GM12878 (cell line): ENCODE measurements at regions not wholly inside any gene's neighbourhood (a gene's known extent, or its start where the extent isn't known, plus 50 kb on each side); places are given as distances from the start of the nearest gene placed in this dataset.

Source experiments
- BRCA1 ChIP-seq: IDR thresholded peaks from 2 replicates; pipeline ENCODE4 v1.6.1; 2011; ENCODE audit warnings: low read depth, low read length, improper control_type of control experiment
- CBX3 ChIP-seq: fragments of 200-600 bp; sonication (generic); IDR thresholded peaks from 2 replicates; pipeline ENCODE4 v1.6.1; 2016; ENCODE audit warnings: low read depth, borderline replicate concordance
- CBX5 ChIP-seq: sonication (generic); IDR thresholded peaks from 2 replicates; pipeline ENCODE4 v1.6.1; 2016; ENCODE audit warnings: low read depth, moderate library complexity, mild to moderate bottlenecking, inconsistent platforms
- EED ChIP-seq: sonication (generic); IDR thresholded peaks from 2 replicates; pipeline ENCODE4 v1.6.1; 2016; ENCODE audit warnings: antibody characterized with exemption, low read depth
- FOS ChIP-seq: IDR thresholded peaks from 3 replicates; pipeline ENCODE4 v1.6.1; 2011; ENCODE audit warnings: borderline replicate concordance; ENCODE audit not compliant: insufficient read length; ENCODE audit errors: extremely low read depth
- FOXK2 ChIP-seq: fragments of 450-650 bp; IDR thresholded peaks from 2 replicates; pipeline ENCODE4 v1.6.1; 2017; ENCODE audit warnings: mild to moderate bottlenecking, moderate library complexity
- GATAD2B ChIP-seq: fragments of 450-650 bp; conservative IDR thresholded peaks from 2 replicates; pipeline ENCODE4 v1.6.1; 2017; ENCODE audit warnings: low read depth, mild to moderate bottlenecking, moderate library complexity
- HDAC2 ChIP-seq: fragments of 200-600 bp; sonication (generic); IDR thresholded peaks from 2 replicates; pipeline ENCODE4 v1.6.1; 2017
- MAX ChIP-seq: IDR thresholded peaks from 2 replicates; pipeline ENCODE4 v1.6.1; 2012; ENCODE audit warnings: low read depth, low read length, improper control_type of control experiment
- MTA2 ChIP-seq: fragments of 450-650 bp; IDR thresholded peaks from 2 replicates; pipeline ENCODE4 v1.6.1; 2016; ENCODE audit warnings: low read depth, mild to moderate bottlenecking, moderate library complexity
- MXI1 ChIP-seq: fragments of 150-350 bp; IDR thresholded peaks from 2 replicates; pipeline ENCODE4 v1.6.1; 2011; ENCODE audit warnings: low read depth, mild to moderate bottlenecking, inconsistent platforms, low read length, improper control_type of control experiment
- NFIC ChIP-seq: IDR thresholded peaks from 2 replicates; pipeline ENCODE4 v1.6.1; 2012; ENCODE audit warnings: low read depth, mild to moderate bottlenecking, inconsistent platforms, low read length, moderate library complexity
- NR2F1 ChIP-seq: fragments of 450-650 bp; conservative IDR thresholded peaks from 2 replicates; pipeline ENCODE4 v1.6.1; 2017; ENCODE audit warnings: mild to moderate bottlenecking
- SIN3A ChIP-seq: IDR thresholded peaks from 2 replicates; pipeline ENCODE4 v1.6.1; 2012; ENCODE audit warnings: low read depth, low read length, improper control_type of control experiment
- SRF ChIP-seq, 2 experiments: IDR thresholded peaks; 2 replicates each; pipeline ENCODE4 v1.6.1; 2011; ENCODE audit warnings: low read depth in 2 of 2, low read length in 2 of 2, mild to moderate bottlenecking in 1 of 2, moderate library complexity in 1 of 2
- STAT1 ChIP-seq: fragments of 450-650 bp; conservative IDR thresholded peaks from 2 replicates; pipeline ENCODE4 v1.6.1; 2014; ENCODE audit warnings: antibody characterized with exemption, mild to moderate bottlenecking
- SUZ12 ChIP-seq: fragments of 200-600 bp; sonication (generic); IDR thresholded peaks from one replicate; pipeline ENCODE4 v1.6.1; 2018; ENCODE audit warnings: antibody characterized with exemption, mild to moderate bottlenecking; ENCODE audit not compliant: unreplicated experiment
- TBL1XR1 ChIP-seq: IDR thresholded peaks from 2 replicates; pipeline ENCODE4 v1.6.1; 2012; ENCODE audit warnings: low read depth, low read length, improper control_type of control experiment
- TCF12 ChIP-seq: IDR thresholded peaks from 2 replicates; pipeline ENCODE4 v1.6.1; 2011; ENCODE audit warnings: low read depth, mild to moderate bottlenecking, low read length
- TCF3 ChIP-seq: IDR thresholded peaks from 2 replicates; pipeline ENCODE4 v1.6.1; 2012; ENCODE audit warnings: low read depth, mild to moderate bottlenecking, low read length, borderline replicate concordance; ENCODE audit not compliant: insufficient read depth
- WRNIP1 ChIP-seq: IDR thresholded peaks from 2 replicates; pipeline ENCODE4 v1.6.1; 2011; ENCODE audit warnings: low read depth, low read length, improper control_type of control experiment, borderline replicate concordance
- ZBED1 ChIP-seq: IDR thresholded peaks from 2 replicates; pipeline ENCODE4 v1.6.1; 2016; ENCODE audit warnings: borderline replicate concordance
- ZBTB40 ChIP-seq: fragments of 450-650 bp; IDR thresholded peaks from 2 replicates; pipeline ENCODE4 v1.6.1; 2016; ENCODE audit warnings: mild to moderate bottlenecking, moderate library complexity, borderline replicate concordance
- ZNF687 ChIP-seq: fragments of 450-650 bp; IDR thresholded peaks from 2 replicates; pipeline ENCODE4 v1.6.1; 2017; ENCODE audit warnings: mild to moderate bottlenecking, moderate library complexity
- TF ChIP-seq, protein P1 (sequence below): IDR thresholded peaks from 2 replicates; pipeline ENCODE4 v1.6.1; 2011; ENCODE audit warnings: low read depth, low read length, improper control_type of control experiment, borderline replicate concordance

GRCh38 chr1:60898987-60899386 is 183.4 kb upstream of the NFIA start (continued):
- TF ChIP-seq ZBTB40 (no peak), EED (no peak; the same call in 1 of the 2 replicates), ZBED1 (peak; percentile 37; the same call in 1 of the 2 replicates), WRNIP1 (no peak), TBL1XR1 (peak; percentile 40; the same call in 1 of the 2 replicates), SUZ12 (no peak), MXI1 (no peak), GATAD2B (no peak), CBX5 (no peak), NFIC (peak; percentile 83), FOS (no peak), TCF12 (no peak), ZNF687 (no peak), CBX3 (no peak), NR2F1 (peak; percentile 66), TCF3 (no peak), SIN3A (no peak), HDAC2 (no peak), SRF (IDR thresholded peaks at IDR 0.05; ENCODE audit: low read depth in 2 of 2, low read length in 2 of 2) (no peak), MTA2 (peak; percentile 47), MAX (no peak), FOXK2 (no peak), STAT1 (no peak), BRCA1 (no peak)
- TF ChIP-seq, protein P1, sequence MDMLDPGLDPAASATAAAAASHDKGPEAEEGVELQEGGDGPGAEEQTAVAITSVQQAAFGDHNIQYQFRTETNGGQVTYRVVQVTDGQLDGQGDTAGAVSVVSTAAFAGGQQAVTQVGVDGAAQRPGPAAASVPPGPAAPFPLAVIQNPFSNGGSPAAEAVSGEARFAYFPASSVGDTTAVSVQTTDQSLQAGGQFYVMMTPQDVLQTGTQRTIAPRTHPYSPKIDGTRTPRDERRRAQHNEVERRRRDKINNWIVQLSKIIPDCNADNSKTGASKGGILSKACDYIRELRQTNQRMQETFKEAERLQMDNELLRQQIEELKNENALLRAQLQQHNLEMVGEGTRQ, result no peak
